Endothelial cell of umbilical vein (primary cell): ENCODE measurements at regions not wholly inside any gene's neighbourhood (a gene's known extent, or its start where the extent isn't known, plus 50 kb on each side); places are given as distances from the start of the nearest gene placed in this dataset.

Source experiments
- BruUV-seq: library from RNA; stranded (reverse); fragments of 400-500 nt; replicated peaks from 2 replicates; lab custom pipeline; 2021; lab: Mats Ljungman, UMichigan
- CTCF ChIA-PET: fragments of 300-600, 350-600 bp; sonication (Branson Sonifier 250); formaldehyde crosslinking; loops from one replicate; lab custom pipeline; 2021; ENCODE audit warnings: antibody characterized with exemption, inconsistent platforms; lab: Charles Lee
- POLR2A ChIA-PET: fragments of 300-600, 350-600 bp; sonication (Branson Sonifier 250); formaldehyde crosslinking; loops from one replicate; lab custom pipeline; 2021; ENCODE audit warnings: antibody characterized with exemption, inconsistent platforms; lab: Charles Lee
- DNase-seq: peaks from one replicate; pipeline ENCODE4 v3.0.0-alpha.2; 2011; ENCODE audit warnings: low read depth, low spot score
- FAIRE-seq: peaks from 2 replicates; lab custom pipeline; 2011; peaks lifted over from hg19 to GRCh38; lab: Jason Lieb, UNC
- H2AFZ ChIP-seq: 2 replicates; pipeline ENCODE4 v1.6.0; 2012; ENCODE audit warnings: low read depth, low read length, control low read depth, inconsistent platforms
- H3K27ac ChIP-seq: 2 replicates; pipeline ENCODE4 v1.5.1; 2011; ENCODE audit warnings: low read depth, mild to moderate bottlenecking, control low read depth, low read length, moderate library complexity; ENCODE audit not compliant: insufficient read depth
- H3K27me3 ChIP-seq, 2 experiments: 2 replicates each; pipeline versions ENCODE4 v1.6.0 to v1.6.1; 2011; ENCODE audit warnings: low read length in 2 of 2, mixed read lengths in 1 of 2; ENCODE audit not compliant: control insufficient read depth in 2 of 2, insufficient read depth in 2 of 2
- H3K36me3 ChIP-seq, 2 experiments: 2 replicates in 1 of 2; 3 replicates in 1 of 2; pipeline ENCODE4 v1.5.1; 2011; ENCODE audit warnings: low read length in 2 of 2, mild to moderate bottlenecking in 1 of 2, moderate library complexity in 1 of 2; ENCODE audit not compliant: control insufficient read depth in 2 of 2, insufficient read depth in 2 of 2; ENCODE audit errors: extremely low read depth in 1 of 2
- H3K4me1 ChIP-seq: 3 replicates; pipeline ENCODE4 v1.5.1; 2011; ENCODE audit warnings: mild to moderate bottlenecking, low read length; ENCODE audit not compliant: control insufficient read depth, insufficient read depth; ENCODE audit errors: extremely low read depth
- H3K4me2 ChIP-seq: 2 replicates; pipeline ENCODE4 v1.6.1; 2011; ENCODE audit warnings: low read length, control low read depth, mixed read lengths; ENCODE audit not compliant: insufficient read depth
- H3K4me3 ChIP-seq, 3 experiments: fragments of 200-600 bp in 1 of 3; sonication (generic), shearing (Covaris generic) in 1 of 3; replicated peaks in 1 of 3; 2 replicates each; pipeline ENCODE4 v1.5.1; 2011 to 2016; ENCODE audit warnings: control low read depth in 3 of 3, low read length in 3 of 3, mild to moderate bottlenecking in 2 of 3, inconsistent platforms in 1 of 3, low read depth in 1 of 3, moderate library complexity in 1 of 3; ENCODE audit not compliant: insufficient read depth in 1 of 3
- H3K79me2 ChIP-seq: 2 replicates; pipeline ENCODE4 v1.6.0; 2012; ENCODE audit warnings: low read length, inconsistent platforms; ENCODE audit not compliant: control insufficient read depth, insufficient read depth
- H3K9ac ChIP-seq: replicated peaks from 2 replicates; pipeline ENCODE3; 2011; ENCODE audit warnings: low read length, control low read depth; ENCODE audit not compliant: insufficient read depth; ENCODE audit errors: extremely low read depth
- H3K9me1 ChIP-seq: replicated peaks from 3 replicates; pipeline ENCODE4 v1.6.0; 2011; ENCODE audit warnings: mild to moderate bottlenecking, low read length; ENCODE audit not compliant: control insufficient read depth, insufficient read depth; ENCODE audit errors: extremely low read depth
- H3K9me3 ChIP-seq: replicated peaks from 2 replicates; pipeline ENCODE4 v1.5.1; 2012; ENCODE audit warnings: low read length, inconsistent platforms; ENCODE audit not compliant: control insufficient read depth, insufficient read depth
- H4K20me1 ChIP-seq: replicated peaks from 2 replicates; pipeline ENCODE3; 2011; ENCODE audit warnings: mild to moderate bottlenecking, low read length; ENCODE audit not compliant: control insufficient read depth, insufficient read depth; ENCODE audit errors: extremely low read depth
- EZH2 ChIP-seq: IDR thresholded peaks from 2 replicates; pipeline ENCODE4 v1.6.1; 2012; ENCODE audit warnings: borderline replicate concordance, low read depth, mild to moderate bottlenecking, moderate library complexity, low read length, inconsistent platforms; ENCODE audit not compliant: severe bottlenecking
- FOS ChIP-seq: IDR thresholded peaks from 2 replicates; pipeline ENCODE4 v1.6.1; 2011; ENCODE audit warnings: mild to moderate bottlenecking, low read length, moderate library complexity, borderline replicate concordance; ENCODE audit not compliant: insufficient read depth
- GATA2 ChIP-seq: IDR thresholded peaks from 2 replicates; pipeline ENCODE4 v1.7.0; 2011; ENCODE audit warnings: low read depth, mild to moderate bottlenecking, moderate library complexity, mixed read lengths, low read length; ENCODE audit not compliant: insufficient read length, insufficient read depth
- JUN ChIP-seq: IDR thresholded peaks from 2 replicates; pipeline ENCODE4 v1.6.1; 2011; ENCODE audit warnings: borderline replicate concordance, low read depth; ENCODE audit not compliant: insufficient read length, insufficient read depth
- MYC ChIP-seq: IDR thresholded peaks from one replicate; pipeline ENCODE4 v1.6.1; 2011; ENCODE audit warnings: mild to moderate bottlenecking, low read depth, low read length
- POLR2A ChIP-seq: IDR thresholded peaks from 2 replicates; pipeline ENCODE4 v1.6.1; 2012; ENCODE audit warnings: low read depth, mild to moderate bottlenecking, control low read depth, low read length
- POLR2AphosphoS5 ChIP-seq: IDR thresholded peaks from 2 replicates; pipeline ENCODE4 v1.6.1; 2012; ENCODE audit warnings: low read depth, mild to moderate bottlenecking, control low read depth, low read length, moderate library complexity; ENCODE audit not compliant: insufficient read depth
- dilution Hi-C: fragments of 300-500 bp; cut with MboI; formaldehyde crosslinking; loops from one replicate; pipeline ENCODE4 v1.15.0; 2019; ENCODE audit warnings: low sequenced_read_pairs; ENCODE audit not compliant: extremely low pct_ligation_motif_present
- intact Hi-C: fragments of 100-400 bp; cut with micrococcal nuclease; formaldehyde crosslinking; loops from one replicate; pipeline ENCODE4 v1.10.0; 2022

DNA sequence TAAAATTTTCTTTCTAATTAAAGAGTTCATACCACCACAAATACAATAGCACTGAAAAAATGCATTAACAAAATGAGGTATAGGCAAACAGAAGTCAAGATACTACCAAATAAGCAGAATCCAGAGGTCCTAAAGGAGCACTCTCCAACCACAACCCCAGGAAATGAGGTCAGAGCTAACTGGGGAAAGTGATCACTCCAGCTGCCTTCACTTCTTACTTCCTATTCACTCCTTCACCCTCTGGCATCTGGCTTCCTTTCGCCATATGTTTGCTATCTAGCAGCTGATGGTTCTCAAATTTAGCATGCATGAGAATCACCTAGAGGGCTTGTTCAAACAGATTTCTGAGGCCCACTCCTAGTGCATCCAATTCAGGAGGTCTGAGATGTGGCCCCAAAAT is 212.6 kb upstream of the ACVR2A start:
- Histone ChIP-seq H3K9ac (no peak overlapping the region), H3K9me3 (no peaks in the 10 kb centered on the region), H3K9me1 (no peaks in the 10 kb centered on the region), H3K4me1 (no peaks in the 10 kb centered on the region), H2AFZ (no peak overlapping the region), H3K4me2 (no peak overlapping the region), H3K36me3 (no peaks in the 10 kb centered on the region), H3K27ac (no peak overlapping the region), H4K20me1 (no peaks in the 10 kb centered on the region), H3K4me3 (no peak overlapping the region), H3K27me3 (no peaks in the 10 kb centered on the region), H3K79me2 (no peaks in the 10 kb centered on the region)
- no peak for DNase-seq
- ChIA-PET CTCF (no interaction called here), POLR2A (no interaction called here)
- TF ChIP-seq FOS (no peak), GATA2 (no peak), EZH2 (no peak), MYC (no peak)
- intact Hi-C loops (no loop called here), dilution Hi-C loops (no loop called here)
- BruUV-seq: no TSS peak
- FAIRE-seq: no peak

DNA sequence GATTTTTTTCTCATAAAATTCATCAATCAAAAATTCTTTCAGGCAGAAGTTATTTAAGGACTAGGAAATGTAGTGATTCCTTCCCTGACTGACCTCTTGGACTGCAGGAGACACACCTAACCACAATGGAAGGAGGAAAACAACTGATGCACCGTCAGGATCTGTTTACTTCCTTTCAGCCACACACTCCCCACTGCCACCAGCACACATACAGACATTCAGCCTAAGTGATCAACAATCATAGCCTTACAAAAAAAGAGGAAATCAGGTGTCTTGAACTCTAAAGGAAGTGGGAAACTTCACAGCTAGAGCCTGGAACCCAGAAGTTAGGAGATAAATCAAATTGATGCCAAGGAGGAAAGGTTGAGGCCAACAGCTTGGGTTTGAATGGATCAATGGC is 213.5 kb upstream of the ACVR2A start:
- BruUV-seq: no TSS peak
- TF ChIP-seq EZH2: no peak
- TF ChIP-seq POLR2A: no peak
- TF ChIP-seq FOS: no peak
- TF ChIP-seq JUN: no peak
- no peak for TF ChIP-seq POLR2AphosphoS5
- no peak overlapping the region for H3K9ac ChIP-seq
- H4K20me1 ChIP-seq: no peaks in the 10 kb centered on the region
- H3K27me3 ChIP-seq: no peaks in the 10 kb centered on the region
- no peak overlapping the region for H3K4me3 ChIP-seq
- CTCF ChIA-PET: no interaction called here
- no peak overlapping the region for H2AFZ ChIP-seq
- H3K27ac ChIP-seq: no peak overlapping the region
- intact Hi-C loops: no loop called here
- DNase-seq: no peak
- no peaks in the 10 kb centered on the region for H3K4me1 ChIP-seq
- no peaks in the 10 kb centered on the region for H3K79me2 ChIP-seq
- H3K36me3 ChIP-seq: no peaks in the 10 kb centered on the region
- FAIRE-seq: no peak
- no peaks in the 10 kb centered on the region for H3K9me1 ChIP-seq
- H3K4me2 ChIP-seq: no peak overlapping the region
- no peaks in the 10 kb centered on the region for H3K9me3 ChIP-seq
- POLR2A ChIA-PET: no interaction called here
- dilution Hi-C loops: no loop called here
